Ishikawa (cell line): ENCODE measurements at regions not wholly inside any gene's neighbourhood (a gene's known extent, or its start where the extent isn't known, plus 50 kb on each side); places are given as distances from the start of the nearest gene placed in this dataset.

ENCODE experiments used
- CEBPB ChIP-seq: IDR thresholded peaks from 2 replicates; pipeline ENCODE4 v1.6.1; 2012
- CREB1 ChIP-seq: IDR thresholded peaks from 2 replicates; pipeline ENCODE4 v1.6.1; 2012; ENCODE audit warnings: low read depth
- EGR1 ChIP-seq: IDR thresholded peaks from 2 replicates; pipeline ENCODE4 v1.6.1; 2012
- EP300 ChIP-seq: IDR thresholded peaks from 2 replicates; pipeline ENCODE4 v1.6.1; 2012; ENCODE audit warnings: borderline replicate concordance
- FOXM1 ChIP-seq: IDR thresholded peaks from 2 replicates; pipeline ENCODE4 v1.6.1; 2012; ENCODE audit warnings: low read depth, borderline replicate concordance
- MAX ChIP-seq: IDR thresholded peaks from 2 replicates; pipeline ENCODE4 v1.6.1; 2012
- NFIC ChIP-seq: IDR thresholded peaks from 2 replicates; pipeline ENCODE4 v1.6.1; 2012
- RAD21 ChIP-seq: IDR thresholded peaks from 2 replicates; pipeline ENCODE4 v1.6.1; 2012; ENCODE audit warnings: low read depth
- REST ChIP-seq: IDR thresholded peaks from 2 replicates; pipeline ENCODE4 v1.6.1; 2012; ENCODE audit warnings: low read depth, mild to moderate bottlenecking
- TAF1 ChIP-seq: IDR thresholded peaks from 2 replicates; pipeline ENCODE4 v1.6.1; 2012; ENCODE audit warnings: low read depth, mild to moderate bottlenecking
- TCF12 ChIP-seq: IDR thresholded peaks from 2 replicates; pipeline ENCODE4 v1.6.1; 2012; ENCODE audit warnings: low read depth
- TEAD4 ChIP-seq: IDR thresholded peaks from 2 replicates; pipeline ENCODE4 v1.6.1; 2012
- USF1 ChIP-seq: IDR thresholded peaks from 2 replicates; pipeline ENCODE4 v1.6.1; 2012
- YY1 ChIP-seq: IDR thresholded peaks from 2 replicates; pipeline ENCODE4 v1.6.1; 2012; ENCODE audit warnings: low read depth
- ZBTB7A ChIP-seq: IDR thresholded peaks from 2 replicates; pipeline ENCODE4 v1.6.1; 2012; ENCODE audit warnings: low read depth

- no peak for TF ChIP-seq TCF12
- TF ChIP-seq NFIC, result no peak
These were observed 629.2 kb upstream of the ZNF385D start for GRCh38 chr3:22380253-22380652.

- TF ChIP-seq TAF1, result no peak
- no peak for TF ChIP-seq CREB1
- no peak for TF ChIP-seq CEBPB
- TF ChIP-seq YY1, result no peak
- TF ChIP-seq REST, result no peak
- TF ChIP-seq ZBTB7A, result no peak
- TF ChIP-seq FOXM1, result no peak
- no peak for TF ChIP-seq TEAD4
- TF ChIP-seq USF1, result no peak
- no peak for TF ChIP-seq TCF12
- no peak for TF ChIP-seq RAD21
- TF ChIP-seq EGR1, result no peak
- no peak for TF ChIP-seq MAX
These were observed 632.3 kb upstream of the ZNF385D start for GRCh38 chr3:22383285-22383684.

GRCh38 chr3:22386107-22386506, 635.1 kb upstream of the ZNF385D start:
- no peak for TF ChIP-seq CEBPB
- TF ChIP-seq RAD21, result no peak
- no peak for TF ChIP-seq FOXM1
- no peak for TF ChIP-seq EGR1
- no peak for TF ChIP-seq CREB1
- TF ChIP-seq MAX, result no peak
- TF ChIP-seq TCF12, result no peak
- TF ChIP-seq NFIC, result no peak
- TF ChIP-seq TAF1, result no peak
- TF ChIP-seq REST, result no peak
- no peak for TF ChIP-seq TEAD4
- TF ChIP-seq EP300, result no peak
- TF ChIP-seq ZBTB7A, result no peak
- no peak for TF ChIP-seq USF1
- no peak for TF ChIP-seq YY1

- no peak for TF ChIP-seq EP300
- TF ChIP-seq TCF12, result no peak
These were observed 641.3 kb upstream of the ZNF385D start for GRCh38 chr3:22392286-22392685.

- no peak for TF ChIP-seq EP300
- TF ChIP-seq ZBTB7A, result no peak
- no peak for TF ChIP-seq NFIC
These were observed 641.8 kb upstream of the ZNF385D start for GRCh38 chr3:22392859-22393258.

GRCh38 chr3:22399566-22399965, 648.6 kb upstream of the ZNF385D start:
- TF ChIP-seq ZBTB7A (no peak), RAD21 (no peak), CEBPB (no peak), USF1 (no peak), NFIC (no peak)

- TF ChIP-seq CEBPB (no peak), USF1 (no peak), CREB1 (no peak), TEAD4 (no peak), MAX (no peak), YY1 (no peak), TCF12 (no peak), EGR1 (no peak)
These were observed 650.5 kb upstream of the ZNF385D start for GRCh38 chr3:22401499-22401898.
